MM.1S (cell line): ENCODE measurements at regions not wholly inside any gene's neighbourhood (a gene's known extent, or its start where the extent isn't known, plus 50 kb on each side); places are given as distances from the start of the nearest gene placed in this dataset.

ENCODE experiments used
- DNase-seq: peaks from one replicate; pipeline ENCODE4 v3.0.0-alpha.2; 2015
- H2AFZ ChIP-seq: fragments of 300-600 bp; sonication (generic); 2 replicates; pipeline ENCODE4 v1.6.0; 2016; ENCODE audit warnings: antibody characterized with exemption, low read length
- H3F3A ChIP-seq: fragments of 300-600 bp; sonication (generic); 2 replicates; pipeline ENCODE4 v1.6.1; 2016; ENCODE audit warnings: mild to moderate bottlenecking, antibody characterized with exemption, low read length, moderate library complexity, mixed read lengths; ENCODE audit not compliant: insufficient read depth
- H3K27ac ChIP-seq: fragments of 300-600 bp; sonication (generic); 2 replicates; pipeline ENCODE4 v1.5.1; 2016; ENCODE audit warnings: mild to moderate bottlenecking, low read length
- H3K27me3 ChIP-seq: fragments of 300-600 bp; sonication (generic); replicated peaks from 2 replicates; pipeline ENCODE4 v1.6.0; 2016; ENCODE audit warnings: low read length; ENCODE audit not compliant: insufficient read depth
- H3K36me3 ChIP-seq: fragments of 300-600 bp; sonication (generic); replicated peaks from 2 replicates; pipeline ENCODE4 v1.6.1; 2016; ENCODE audit warnings: mild to moderate bottlenecking, low read length, mixed read lengths; ENCODE audit not compliant: insufficient read depth
- H3K4me1 ChIP-seq: fragments of 300-600 bp; sonication (generic); 2 replicates; pipeline ENCODE4 v1.6.1; 2016; ENCODE audit warnings: low read length, mixed read lengths
- H3K4me2 ChIP-seq: fragments of 300-600 bp; sonication (generic); 2 replicates; pipeline ENCODE4 v1.6.0; 2016; ENCODE audit warnings: low read depth, low read length
- H3K4me3 ChIP-seq: fragments of 300-600 bp; sonication (generic); 2 replicates; pipeline ENCODE4 v1.5.1; 2016; ENCODE audit warnings: low read length, mixed read lengths
- H3K79me2 ChIP-seq: fragments of 300-600 bp; sonication (generic); 2 replicates; pipeline ENCODE4 v1.6.1; 2016; ENCODE audit warnings: mixed run types, low read length, mixed read lengths
- H3K9ac ChIP-seq: fragments of 300-600 bp; sonication (generic); 2 replicates; pipeline ENCODE4 v1.6.1; 2016; ENCODE audit warnings: low read length, mixed read lengths
- H3K9me2 ChIP-seq: fragments of 300-600 bp; sonication (generic); replicated peaks from 2 replicates; pipeline ENCODE4 v1.6.1; 2016; ENCODE audit warnings: mild to moderate bottlenecking, low read length, mixed read lengths; ENCODE audit not compliant: insufficient read depth
- H3K9me3 ChIP-seq: fragments of 300-600 bp; sonication (generic); replicated peaks from 2 replicates; pipeline ENCODE4 v1.6.1; 2016; ENCODE audit warnings: mild to moderate bottlenecking, low read length, mixed read lengths; ENCODE audit not compliant: insufficient read depth
- H4K20me1 ChIP-seq: fragments of 300-600 bp; sonication (generic); 2 replicates; pipeline ENCODE4 v1.6.1; 2016; ENCODE audit warnings: mild to moderate bottlenecking, low read length, moderate library complexity, mixed read lengths; ENCODE audit not compliant: insufficient read depth
- EZH2 ChIP-seq: fragments of 300-600 bp; sonication (generic); optimal IDR thresholded peaks from 2 replicates; pipeline ENCODE3; 2017; ENCODE audit warnings: low read depth, mild to moderate bottlenecking, antibody characterized with exemption, low read length, mixed read lengths
- EZH2phosphoT487 ChIP-seq: fragments of 300-600 bp; sonication (generic); IDR thresholded peaks from 2 replicates; pipeline ENCODE4 v1.6.1; 2018; ENCODE audit warnings: antibody characterized with exemption, low read length
- TF ChIP-seq, protein P1 (sequence below): fragments of 300-600 bp; sonication (generic); IDR thresholded peaks from 2 replicates; pipeline ENCODE4 v1.5.1; 2016; ENCODE audit warnings: antibody characterized with exemption, low read length, mixed read lengths

DNA sequence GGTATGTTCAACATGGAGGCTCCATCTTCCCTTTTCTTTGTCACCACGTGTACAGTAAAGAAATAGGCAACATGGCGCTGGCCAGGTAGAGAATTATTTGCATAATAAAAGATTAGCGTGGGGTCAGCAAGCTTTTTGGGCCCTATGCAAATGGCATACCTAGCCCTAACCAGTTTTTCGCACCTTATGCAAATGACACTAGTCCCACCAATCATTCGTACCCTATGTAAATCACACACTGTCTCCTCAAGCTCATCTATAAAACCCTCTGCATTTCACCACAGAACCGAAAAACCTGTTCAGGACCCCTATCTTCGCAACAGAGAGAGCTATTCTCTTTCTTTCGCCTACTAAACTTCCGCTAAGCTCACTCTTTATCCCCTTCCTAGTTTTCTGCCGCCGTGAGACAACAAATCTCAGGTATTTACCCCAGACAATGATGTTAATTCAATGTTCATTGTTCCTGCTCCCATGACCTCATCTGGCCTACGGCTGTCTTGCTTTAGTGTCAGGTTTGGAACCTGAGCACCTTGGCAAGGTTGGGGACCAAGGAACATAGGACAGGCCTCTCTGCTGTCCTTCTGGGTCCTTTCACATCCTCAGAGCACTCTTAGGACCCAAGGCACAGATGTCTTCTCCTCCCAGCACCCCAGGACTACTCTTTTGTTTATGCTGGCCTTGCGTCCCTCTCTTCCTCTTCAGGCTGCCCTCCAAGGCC, 180.7 kb upstream of the RAI14 start:
- Histone ChIP-seq H4K20me1 (no peaks in the 10 kb centered on the region), H3K9ac (no peak overlapping the region), H3F3A (no peaks in the 10 kb centered on the region), H2AFZ (no peak overlapping the region; the same call in 1 of the 2 replicates), H3K79me2 (no peaks in the 10 kb centered on the region), H3K4me2 (no peak overlapping the region), H3K27me3 (no peaks in the 10 kb centered on the region), H3K4me3 (no peak overlapping the region), H3K27ac (no peak overlapping the region), H3K36me3 (no peaks in the 10 kb centered on the region), H3K9me2 (no peaks in the 10 kb centered on the region), H3K4me1 (no peaks in the 10 kb centered on the region), H3K9me3 (no peaks in the 10 kb centered on the region)
- TF ChIP-seq EZH2 (no peak), EZH2phosphoT487 (no peak)
- TF ChIP-seq, protein P1, sequence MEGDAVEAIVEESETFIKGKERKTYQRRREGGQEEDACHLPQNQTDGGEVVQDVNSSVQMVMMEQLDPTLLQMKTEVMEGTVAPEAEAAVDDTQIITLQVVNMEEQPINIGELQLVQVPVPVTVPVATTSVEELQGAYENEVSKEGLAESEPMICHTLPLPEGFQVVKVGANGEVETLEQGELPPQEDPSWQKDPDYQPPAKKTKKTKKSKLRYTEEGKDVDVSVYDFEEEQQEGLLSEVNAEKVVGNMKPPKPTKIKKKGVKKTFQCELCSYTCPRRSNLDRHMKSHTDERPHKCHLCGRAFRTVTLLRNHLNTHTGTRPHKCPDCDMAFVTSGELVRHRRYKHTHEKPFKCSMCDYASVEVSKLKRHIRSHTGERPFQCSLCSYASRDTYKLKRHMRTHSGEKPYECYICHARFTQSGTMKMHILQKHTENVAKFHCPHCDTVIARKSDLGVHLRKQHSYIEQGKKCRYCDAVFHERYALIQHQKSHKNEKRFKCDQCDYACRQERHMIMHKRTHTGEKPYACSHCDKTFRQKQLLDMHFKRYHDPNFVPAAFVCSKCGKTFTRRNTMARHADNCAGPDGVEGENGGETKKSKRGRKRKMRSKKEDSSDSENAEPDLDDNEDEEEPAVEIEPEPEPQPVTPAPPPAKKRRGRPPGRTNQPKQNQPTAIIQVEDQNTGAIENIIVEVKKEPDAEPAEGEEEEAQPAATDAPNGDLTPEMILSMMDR, result no peak
- no peak for DNase-seq

DNA sequence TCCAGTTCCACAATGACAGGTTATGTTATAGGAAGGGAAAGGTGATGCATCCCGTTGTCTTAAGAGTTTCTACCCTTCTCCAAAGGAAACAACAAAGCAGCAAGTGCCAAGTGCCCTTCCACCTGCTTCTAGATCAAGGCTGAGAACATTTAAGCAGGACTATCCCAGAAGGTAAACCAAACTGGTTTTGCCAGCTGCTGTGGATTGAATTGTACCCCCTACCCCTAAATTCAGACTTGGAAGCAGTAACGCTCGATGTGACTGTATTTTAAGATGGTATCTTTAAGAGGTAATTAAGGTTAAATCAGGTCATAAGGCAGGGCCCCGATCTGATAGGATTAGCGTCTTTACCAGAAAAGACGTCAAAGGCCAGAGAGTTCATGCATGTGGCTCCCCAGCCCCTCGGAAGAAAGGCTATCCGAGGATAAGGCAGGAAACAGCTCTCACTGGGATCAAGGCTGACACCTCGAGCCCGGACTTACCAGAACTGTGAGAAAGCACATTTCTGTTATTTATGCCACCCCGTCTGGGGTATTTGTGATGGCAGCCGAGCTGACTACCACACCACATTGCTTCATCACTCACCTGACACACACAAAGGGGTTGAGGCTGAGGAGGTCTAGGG, 179.1 kb upstream of the RAI14 start:
- Histone ChIP-seq H3K36me3 (no peaks in the 10 kb centered on the region), H3K27ac (no peak overlapping the region), H2AFZ (no peak overlapping the region), H4K20me1 (no peaks in the 10 kb centered on the region), H3K9me3 (no peaks in the 10 kb centered on the region), H3K27me3 (no peaks in the 10 kb centered on the region), H3K4me3 (no peak overlapping the region), H3K4me1 (no peaks in the 10 kb centered on the region), H3K4me2 (no peak overlapping the region), H3F3A (no peaks in the 10 kb centered on the region), H3K79me2 (no peaks in the 10 kb centered on the region), H3K9me2 (no peaks in the 10 kb centered on the region), H3K9ac (no peak overlapping the region)
- DNase-seq, result no peak
- TF ChIP-seq EZH2, result no peak
- TF ChIP-seq, protein P1, result no peak
- no peak for TF ChIP-seq EZH2phosphoT487

DNA sequence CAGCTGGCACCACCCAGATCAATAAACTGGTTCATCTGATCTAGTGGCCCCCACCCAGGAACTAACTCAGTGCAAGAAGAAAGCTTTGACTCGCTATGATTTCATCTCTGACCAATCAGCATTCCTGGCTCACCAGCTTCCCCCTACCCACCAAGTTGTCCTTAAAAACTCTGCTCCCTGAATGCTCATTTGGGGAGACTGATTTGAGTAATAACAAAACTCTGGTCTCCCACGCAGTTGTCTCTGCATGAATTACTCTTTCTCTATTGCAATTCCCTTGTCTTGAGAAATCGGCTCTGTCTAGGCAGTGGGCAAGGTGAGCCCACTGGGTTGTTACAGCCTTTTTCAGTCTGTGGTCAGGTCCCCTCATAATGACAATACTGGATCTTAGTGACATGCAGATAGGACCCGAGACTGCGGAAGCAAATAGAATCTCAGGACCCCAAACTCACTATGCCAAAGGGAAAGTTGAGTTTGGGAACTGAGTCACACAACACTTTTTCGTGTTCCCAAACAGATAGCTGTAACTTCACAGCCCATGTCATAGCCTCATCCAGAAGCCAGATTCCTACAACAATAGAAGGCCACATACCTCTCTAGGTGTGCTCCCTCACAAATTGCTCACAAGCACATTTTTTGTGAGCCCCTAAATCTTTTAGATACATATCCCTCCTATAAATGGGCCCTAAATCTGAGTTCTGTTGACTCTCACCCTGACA, 175.2 kb upstream of the RAI14 start:
- H3K9me2 ChIP-seq, result no peaks in the 10 kb centered on the region
- no peaks in the 10 kb centered on the region for H3K27me3 ChIP-seq
- H3K4me2 ChIP-seq, result no peak overlapping the region
- no peaks in the 10 kb centered on the region for H3K79me2 ChIP-seq
- no peaks in the 10 kb centered on the region for H3K4me1 ChIP-seq
- no peaks in the 10 kb centered on the region for H3F3A ChIP-seq
- TF ChIP-seq EZH2phosphoT487 (no peak), EZH2 (no peak)
- TF ChIP-seq, protein P1, result no peak
- no peaks in the 10 kb centered on the region for H3K36me3 ChIP-seq
- H2AFZ ChIP-seq, result no peak overlapping the region
- no peak for DNase-seq
- H3K9ac ChIP-seq, result no peak overlapping the region
- H3K27ac ChIP-seq, result no peak overlapping the region
- H3K4me3 ChIP-seq, result no peak overlapping the region
- H4K20me1 ChIP-seq, result no peaks in the 10 kb centered on the region
- no peaks in the 10 kb centered on the region for H3K9me3 ChIP-seq
